Astrocyte of the cerebellum (primary cell): ENCODE measurements at regions not wholly inside any gene's neighbourhood (a gene's known extent, or its start where the extent isn't known, plus 50 kb on each side); places are given as distances from the start of the nearest gene placed in this dataset.

Experiments used
- DNase-seq: peaks from one replicate; pipeline ENCODE4 v3.0.0-alpha.2; 2011; ENCODE audit warnings: low read depth
- H3K4me3 ChIP-seq: 2 replicates; pipeline ENCODE4 v1.5.1; 2011; ENCODE audit warnings: mild to moderate bottlenecking, low read depth, low read length, moderate library complexity
- in situ Hi-C: cut with HindIII; loops from 2 replicates; pipeline ENCODE4 v1.10.0; 2017; ENCODE audit warnings: low sequenced_read_pairs
- TF ChIP-seq, protein P1 (sequence below): IDR thresholded peaks from 2 replicates; pipeline ENCODE4 v1.5.1; 2012; ENCODE audit warnings: low read length, low read depth, moderate library complexity, mild to moderate bottlenecking; ENCODE audit errors: missing control alignments

DNA sequence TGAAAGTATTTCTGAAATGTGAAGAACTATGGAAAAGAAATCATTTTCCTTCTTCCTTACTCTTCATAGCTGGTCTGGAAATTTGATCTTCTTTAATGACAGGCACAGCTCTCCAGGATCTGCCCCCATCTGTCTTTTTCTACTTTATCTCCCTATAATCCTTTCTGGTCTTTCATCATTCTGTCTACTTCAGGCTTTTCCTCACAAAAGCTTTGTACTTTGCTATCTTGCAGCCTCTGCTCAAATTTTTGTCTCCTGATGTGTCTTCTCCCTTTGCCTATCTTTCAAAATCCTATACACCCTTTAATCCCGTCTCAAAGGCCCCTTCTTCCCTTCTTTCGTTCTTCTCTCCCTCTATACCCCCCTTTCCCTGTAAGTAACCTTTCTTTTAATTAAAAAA is 114.9 kb upstream of the ATP10B start:
- TF ChIP-seq, protein P1, sequence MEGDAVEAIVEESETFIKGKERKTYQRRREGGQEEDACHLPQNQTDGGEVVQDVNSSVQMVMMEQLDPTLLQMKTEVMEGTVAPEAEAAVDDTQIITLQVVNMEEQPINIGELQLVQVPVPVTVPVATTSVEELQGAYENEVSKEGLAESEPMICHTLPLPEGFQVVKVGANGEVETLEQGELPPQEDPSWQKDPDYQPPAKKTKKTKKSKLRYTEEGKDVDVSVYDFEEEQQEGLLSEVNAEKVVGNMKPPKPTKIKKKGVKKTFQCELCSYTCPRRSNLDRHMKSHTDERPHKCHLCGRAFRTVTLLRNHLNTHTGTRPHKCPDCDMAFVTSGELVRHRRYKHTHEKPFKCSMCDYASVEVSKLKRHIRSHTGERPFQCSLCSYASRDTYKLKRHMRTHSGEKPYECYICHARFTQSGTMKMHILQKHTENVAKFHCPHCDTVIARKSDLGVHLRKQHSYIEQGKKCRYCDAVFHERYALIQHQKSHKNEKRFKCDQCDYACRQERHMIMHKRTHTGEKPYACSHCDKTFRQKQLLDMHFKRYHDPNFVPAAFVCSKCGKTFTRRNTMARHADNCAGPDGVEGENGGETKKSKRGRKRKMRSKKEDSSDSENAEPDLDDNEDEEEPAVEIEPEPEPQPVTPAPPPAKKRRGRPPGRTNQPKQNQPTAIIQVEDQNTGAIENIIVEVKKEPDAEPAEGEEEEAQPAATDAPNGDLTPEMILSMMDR: no peak
- in situ Hi-C loops: no loop called here

DNA sequence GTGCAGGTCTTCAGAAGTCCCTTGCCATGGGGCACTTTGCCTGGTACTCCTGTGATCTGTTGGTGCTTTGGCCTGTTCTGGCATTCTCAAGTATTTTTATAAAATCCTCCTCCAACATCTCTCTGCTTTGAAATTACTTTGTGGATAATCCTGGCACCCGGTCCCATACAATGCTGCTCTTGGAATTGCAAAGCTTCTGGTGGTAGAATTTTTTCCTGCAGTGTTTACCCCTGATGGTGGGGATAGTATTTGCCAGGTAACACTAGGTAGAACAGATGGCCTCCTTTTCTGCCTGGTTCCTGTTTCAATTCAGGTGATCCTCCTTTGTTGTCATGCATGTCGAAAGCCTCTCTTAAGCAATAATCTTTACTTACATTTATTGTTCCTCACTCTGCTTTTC is 109.8 kb upstream of the ATP10B start:
- in situ Hi-C loops: no loop called here
- TF ChIP-seq, protein P1: no peak
- no peak overlapping the region for H3K4me3 ChIP-seq
- no peak for DNase-seq

More for the DNA sequence above, 114.9 kb upstream of the ATP10B start:
- no peak overlapping the region for H3K4me3 ChIP-seq
- no peak for DNase-seq

DNA sequence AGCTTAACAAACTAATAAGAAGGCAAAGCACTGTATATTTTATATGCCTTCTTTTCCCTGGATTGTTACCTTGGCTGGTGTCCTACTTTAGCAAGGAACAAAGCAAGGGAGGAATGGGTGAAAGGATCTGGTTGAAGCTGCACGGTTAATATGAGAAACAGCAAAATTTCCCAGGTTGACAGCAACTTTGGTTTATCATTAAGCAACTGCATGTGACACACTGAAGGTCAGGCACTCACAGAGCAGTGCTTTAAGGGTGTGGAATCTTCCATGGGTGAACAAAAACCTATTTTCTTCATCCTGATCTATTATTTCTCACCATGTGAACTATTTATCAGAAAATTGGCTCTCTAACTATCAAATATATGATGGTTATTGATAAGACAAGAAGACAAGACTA is 109.0 kb upstream of the ATP10B start:
- no peak for DNase-seq
- TF ChIP-seq, protein P1: no peak
- no peak overlapping the region for H3K4me3 ChIP-seq
- in situ Hi-C loops: no loop called here

DNA sequence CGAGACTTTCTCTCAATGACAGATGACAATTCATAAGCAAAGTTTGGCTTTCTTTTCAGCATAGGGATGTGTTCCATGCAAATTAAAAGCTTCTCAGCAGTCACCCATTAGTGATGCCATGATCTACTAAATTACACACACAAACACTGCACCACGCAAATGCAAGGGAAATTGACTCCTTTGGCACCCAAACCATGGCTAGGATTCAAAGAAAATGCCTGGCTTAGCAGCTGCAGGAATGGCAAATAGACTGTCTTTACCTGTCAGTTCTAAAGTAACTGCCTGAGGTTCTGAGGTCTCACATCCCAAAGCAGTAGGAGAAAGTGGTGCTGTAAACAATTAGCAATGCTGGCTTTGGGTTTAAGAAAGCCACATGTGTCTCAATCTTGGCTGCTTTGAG is 108.6 kb upstream of the ATP10B start:
- DNase-seq: no peak
- TF ChIP-seq, protein P1: no peak
- in situ Hi-C loops: no loop called here
- no peak overlapping the region for H3K4me3 ChIP-seq

DNA sequence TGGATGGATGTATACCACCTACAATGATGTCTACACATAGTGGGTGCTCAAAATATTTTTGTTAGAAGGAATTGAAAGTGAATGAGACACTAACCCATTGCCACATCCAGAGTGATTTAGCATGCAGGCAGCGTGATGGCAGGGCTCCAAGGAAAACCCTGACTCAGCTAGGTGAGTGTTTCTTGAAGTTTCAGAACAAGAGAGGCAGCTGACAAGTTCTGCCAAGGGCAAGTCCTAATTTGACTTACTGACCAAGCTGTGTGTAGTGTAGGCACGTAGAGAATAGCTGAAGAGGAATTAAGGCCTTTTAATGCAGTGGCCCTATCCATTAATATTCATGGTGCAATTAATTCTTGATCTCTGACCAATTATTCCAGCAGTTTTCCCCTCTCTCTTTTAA is 107.8 kb upstream of the ATP10B start:
- no peak for DNase-seq
- in situ Hi-C loops: no loop called here
- TF ChIP-seq, protein P1: no peak
- H3K4me3 ChIP-seq: no peak overlapping the region

DNA sequence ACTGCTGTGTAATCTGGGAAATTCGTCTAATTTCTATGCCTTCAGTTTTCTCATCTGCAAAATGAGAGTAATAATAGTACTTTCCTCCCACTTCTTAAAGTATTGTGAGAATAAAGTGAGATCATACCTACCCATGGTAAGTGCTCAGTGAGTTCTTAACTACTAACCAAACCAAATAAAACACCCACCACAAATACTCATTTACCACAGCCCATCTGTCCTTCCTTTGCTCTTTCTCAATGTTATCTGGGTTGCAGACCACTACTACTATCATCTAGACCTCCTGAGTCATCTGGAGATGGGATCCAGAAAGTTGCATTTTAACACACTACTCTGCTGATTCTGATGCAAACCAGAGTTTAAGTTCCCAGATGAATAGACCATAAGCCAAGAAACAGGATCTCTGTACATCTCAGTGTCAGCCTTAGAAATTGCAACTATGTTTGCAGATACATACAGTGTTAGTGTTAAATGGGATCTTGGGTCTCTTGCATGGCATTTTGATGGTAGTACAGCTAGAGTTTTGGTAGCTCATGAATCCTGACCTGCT is 105.4 kb upstream of the ATP10B start:
- in situ Hi-C loops: no loop called here
- no peak for DNase-seq
- no peak overlapping the region for H3K4me3 ChIP-seq
- TF ChIP-seq, protein P1: no peak

DNA sequence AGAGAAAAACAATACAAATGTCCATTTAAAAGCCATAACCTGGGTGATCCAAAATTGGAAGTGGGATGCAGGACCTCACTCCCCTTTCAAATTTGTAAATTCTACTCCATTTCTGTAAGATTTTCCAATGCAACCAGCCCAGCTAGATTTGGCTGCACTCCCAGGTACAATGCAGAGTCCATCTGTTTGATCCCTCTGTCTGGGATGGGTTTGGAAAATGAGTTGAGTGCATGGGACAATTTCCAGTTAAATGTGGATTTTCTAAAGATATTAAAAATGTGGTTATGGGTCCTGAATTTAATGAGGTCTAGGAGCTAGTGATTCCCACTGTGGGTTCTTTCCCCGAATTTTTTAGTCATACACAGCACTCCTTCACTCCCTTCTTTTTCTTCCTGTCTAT is 104.0 kb upstream of the ATP10B start:
- H3K4me3 ChIP-seq: no peak overlapping the region
- in situ Hi-C loops: no loop called here
- DNase-seq: no peak
- TF ChIP-seq, protein P1: no peak
